Keratinocyte (primary cell): ENCODE measurements at regions not wholly inside any gene's neighbourhood (a gene's known extent, or its start where the extent isn't known, plus 50 kb on each side); places are given as distances from the start of the nearest gene placed in this dataset.
"Not testable (repeated sequence)": the region's sequence is repeated elsewhere in the genome, so short reads cannot be mapped to it uniquely, and the experiment has no call there.

Source experiments
- DNase-seq: peaks from one replicate; pipeline ENCODE4 v3.0.0-alpha.2; 2011; ENCODE audit warnings: low read depth, missing footprints, low spot score
- FAIRE-seq: peaks from 2 replicates; lab custom pipeline; 2011; peaks lifted over from hg19 to GRCh38; lab: Jason Lieb, UNC
- H2AFZ ChIP-seq: 2 replicates; pipeline ENCODE4 v1.6.0; 2012; ENCODE audit warnings: low read length, control low read depth, inconsistent platforms; ENCODE audit not compliant: control insufficient read depth
- H3K27ac ChIP-seq: 2 replicates; pipeline ENCODE4 v1.5.1; 2011; ENCODE audit warnings: low read length; ENCODE audit not compliant: control insufficient read depth, insufficient read depth
- H3K27me3 ChIP-seq: 3 replicates; pipeline ENCODE4 v1.6.0; 2011; ENCODE audit warnings: low read length; ENCODE audit not compliant: control insufficient read depth, insufficient read depth; ENCODE audit errors: extremely low read depth
- H3K36me3 ChIP-seq, 2 experiments: 2 replicates in 1 of 2; 3 replicates in 1 of 2; pipeline ENCODE4 v1.5.1; 2011; ENCODE audit warnings: low read length in 2 of 2, mild to moderate bottlenecking in 1 of 2; ENCODE audit not compliant: control insufficient read depth in 2 of 2, insufficient read depth in 2 of 2; ENCODE audit errors: extremely low read depth in 1 of 2
- H3K4me1 ChIP-seq: 3 replicates; pipeline ENCODE4 v1.5.1; 2011; ENCODE audit warnings: low read length; ENCODE audit not compliant: control insufficient read depth, insufficient read depth; ENCODE audit errors: extremely low read depth
- H3K4me2 ChIP-seq: 3 replicates; pipeline ENCODE4 v1.6.0; 2011; ENCODE audit warnings: low read depth, low read length; ENCODE audit not compliant: control insufficient read depth, insufficient read depth; ENCODE audit errors: extremely low read depth
- H3K4me3 ChIP-seq, 3 experiments: fragments of 200-600 bp in 1 of 3; sonication (generic) in 1 of 3; 2 replicates in 2 of 3; 3 replicates in 1 of 3; pipeline ENCODE4 v1.5.1; 2011 to 2016; ENCODE audit warnings: low read length in 3 of 3, mild to moderate bottlenecking in 3 of 3, control low read depth in 2 of 3, inconsistent platforms in 1 of 3, low read depth in 1 of 3, mixed read lengths in 1 of 3, mixed run types in 1 of 3, moderate library complexity in 1 of 3; ENCODE audit not compliant: control insufficient read depth in 2 of 3, insufficient read depth in 2 of 3; ENCODE audit errors: extremely low read depth in 1 of 3
- H3K79me2 ChIP-seq: 2 replicates; pipeline ENCODE4 v1.6.0; 2012; ENCODE audit warnings: low read length; ENCODE audit not compliant: control insufficient read depth, insufficient read depth
- H3K9ac ChIP-seq: 3 replicates; pipeline ENCODE4 v1.6.0; 2011; ENCODE audit warnings: low read length; ENCODE audit not compliant: control insufficient read depth, insufficient read depth; ENCODE audit errors: extremely low read depth
- H3K9me1 ChIP-seq: 3 replicates; pipeline ENCODE4 v1.6.0; 2011; ENCODE audit warnings: low read length; ENCODE audit not compliant: control insufficient read depth, insufficient read depth; ENCODE audit errors: extremely low read depth
- H3K9me3 ChIP-seq: 2 replicates; pipeline ENCODE4 v1.5.1; 2012; ENCODE audit warnings: low read depth, low read length; ENCODE audit not compliant: control insufficient read depth
- H4K20me1 ChIP-seq: 3 replicates; pipeline ENCODE4 v1.6.0; 2011; ENCODE audit warnings: low read length; ENCODE audit not compliant: control insufficient read depth, insufficient read depth; ENCODE audit errors: extremely low read depth
- CTCF ChIP-seq, 3 experiments: IDR thresholded peaks in 1 of 3; conservative IDR thresholded peaks in 1 of 3; optimal IDR thresholded peaks in 1 of 3; 2 replicates in 2 of 3; 3 replicates in 1 of 3; pipeline versions ENCODE3 to v1.5.1; 2011; ENCODE audit warnings: low read length in 3 of 3, mild to moderate bottlenecking in 3 of 3, moderate library complexity in 2 of 3, control low read depth in 1 of 3, inconsistent platforms in 1 of 3; ENCODE audit not compliant: insufficient read depth in 2 of 3; ENCODE audit errors: extremely low read depth in 1 of 3
- EZH2 ChIP-seq: IDR thresholded peaks from one replicate; pipeline ENCODE4 v1.6.1; 2012; ENCODE audit warnings: inconsistent platforms, mild to moderate bottlenecking, low read length, moderate library complexity
- dilution Hi-C: fragments of 300-500 bp; cut with MboI; formaldehyde crosslinking; loops from one replicate; pipeline ENCODE4 v1.7.0; 2020; ENCODE audit warnings: low sequenced_read_pairs; ENCODE audit not compliant: extremely low pct_ligation_motif_present

- no peaks in the 10 kb centered on the region for H3K9me3 ChIP-seq
- no peak overlapping the region for H3K9ac ChIP-seq
- no peak overlapping the region for H3K27ac ChIP-seq
- no peaks in the 10 kb centered on the region for H4K20me1 ChIP-seq
- H3K79me2 ChIP-seq, result no peaks in the 10 kb centered on the region
- H3K9me1 ChIP-seq, result no peaks in the 10 kb centered on the region
- H3K27me3 ChIP-seq, result no peaks in the 10 kb centered on the region
- DNase-seq (no peak), FAIRE-seq (no peak)
- H3K4me1 ChIP-seq, result no peaks in the 10 kb centered on the region
- dilution Hi-C loops, result no loop called here
- H3K4me3 ChIP-seq, result no peak overlapping the region
- TF ChIP-seq CTCF (optimal IDR thresholded peaks at IDR 0.05 in 1 of 3, IDR thresholded peaks at IDR 0.05 in 1 of 3, conservative IDR thresholded peaks at IDR 0.05 in 1 of 3; ENCODE audit: extremely low read depth in 1 of 3, insufficient read depth in 2 of 3, low read length in 3 of 3) (no peak), EZH2 (no peak)
- H3K4me2 ChIP-seq, result no peak overlapping the region
- H3K36me3 ChIP-seq, result no peaks in the 10 kb centered on the region
- no peak overlapping the region for H2AFZ ChIP-seq
Observed at GRCh38 chr11:38824573-38824972, 2226.5 kb upstream of the RAG2 start.

- H3K27me3 ChIP-seq, H4K20me1 ChIP-seq, H2AFZ ChIP-seq, H3K79me2 ChIP-seq, H3K9me3 ChIP-seq, H3K27ac ChIP-seq, H3K4me2 ChIP-seq, H3K36me3 ChIP-seq, H3K4me1 ChIP-seq, DNase-seq, H3K4me3 ChIP-seq, dilution Hi-C loops, FAIRE-seq, H3K9ac ChIP-seq, H3K9me1 ChIP-seq: not testable (repeated sequence)
Observed at GRCh38 chr11:38821786-38822185, 2223.8 kb upstream of the RAG2 start.

- Histone ChIP-seq H3K79me2 (no peaks in the 10 kb centered on the region), H2AFZ (no peak overlapping the region), H3K36me3 (no peaks in the 10 kb centered on the region), H3K9ac (no peak overlapping the region), H3K9me3 (no peaks in the 10 kb centered on the region), H3K9me1 (no peaks in the 10 kb centered on the region), H3K27ac (no peak overlapping the region), H3K4me3 (no peak overlapping the region), H3K27me3 (no peaks in the 10 kb centered on the region), H3K4me2 (no peak overlapping the region), H4K20me1 (no peaks in the 10 kb centered on the region), H3K4me1 (no peaks in the 10 kb centered on the region)
- dilution Hi-C loops, result no loop called here
- FAIRE-seq (no peak), DNase-seq (no peak)
- no peak for TF ChIP-seq CTCF (optimal IDR thresholded peaks at IDR 0.05 in 1 of 3, IDR thresholded peaks at IDR 0.05 in 1 of 3, conservative IDR thresholded peaks at IDR 0.05 in 1 of 3; ENCODE audit: extremely low read depth in 1 of 3, insufficient read depth in 2 of 3, low read length in 3 of 3)
- no peak for TF ChIP-seq EZH2
Observed at GRCh38 chr11:38819981-38820380, 2221.9 kb upstream of the RAG2 start.
